Gastrocnemius medialis (tissue), 4 donors: ENCODE measurements at regions not wholly inside any gene's neighbourhood (a gene's known extent, or its start where the extent isn't known, plus 50 kb on each side); places are given as distances from the start of the nearest gene placed in this dataset.
"Not testable (repeated sequence)": the region's sequence is repeated elsewhere in the genome, so short reads cannot be mapped to it uniquely, and the experiment has no call there.

Experiments
- ATAC-seq, 2 donors: fragments of 150-250 bp; one replicate each; pipeline ENCODE4 v1.9.1; 2016
- DNase-seq, 2 donors: peaks; one replicate each; pipeline ENCODE4 v3.0.0-alpha.2; 2019
- H3K27ac ChIP-seq, 4 donors: fragments of 200-600 bp; sonication (generic); 1 replicate in 1 of 4; 2 replicates in 3 of 4; pipeline ENCODE4 v1.5.1; 2016 to 2018; ENCODE audit warnings: mild to moderate bottlenecking in 2 of 4, moderate library complexity in 1 of 4
- H3K27me3 ChIP-seq, 3 donors: fragments of 200-600 bp; sonication (generic) in 2 of 3; 1 replicate in 1 of 3; 2 replicates in 2 of 3; pipeline versions ENCODE4 v1.5.1 to v1.6.0; 2016 to 2019; ENCODE audit warnings: mild to moderate bottlenecking in 1 of 3, moderate library complexity in 1 of 3
- H3K36me3 ChIP-seq, 2 donors: fragments of 200-600 bp; sonication (generic) in 1 of 2; one replicate each; pipeline ENCODE4 v1.5.1; 2017 to 2018
- H3K4me1 ChIP-seq, 2 donors: fragments of 200-600 bp; sonication (generic) in 1 of 2; one replicate each; pipeline ENCODE4 v1.5.1; 2016 to 2017; ENCODE audit warnings: mild to moderate bottlenecking in 2 of 2
- H3K4me3 ChIP-seq, 4 donors: fragments of 200-600 bp; sonication (generic) in 3 of 4; 1 replicate in 1 of 4; 2 replicates in 3 of 4; pipeline ENCODE4 v1.5.1; 2016 to 2019; ENCODE audit warnings: mild to moderate bottlenecking in 2 of 4
- H3K9me3 ChIP-seq, 3 donors: fragments of 200-600 bp; sonication (generic) in 2 of 3; 1 replicate in 1 of 3; 2 replicates in 2 of 3; pipeline ENCODE4 v1.5.1; 2016 to 2019
- POLR2A ChIP-seq, 2 donors: fragments of 450-650 bp; IDR thresholded peaks; one replicate each; pipeline ENCODE4 v1.6.1; 2017; ENCODE audit warnings: antibody characterized with exemption in 2 of 2, mild to moderate bottlenecking in 2 of 2, moderate library complexity in 2 of 2
- in situ Hi-C, 4 donors: fragments of 200-750 bp; cut with MboI; loops; one replicate each; pipeline versions ENCODE4 v1.15.0 to v1.8.0; 2017; ENCODE audit warnings: low sequenced_read_pairs in 4 of 4
- intact Hi-C: fragments of 100-400 bp; cut with DNase I; formaldehyde crosslinking; loops from one replicate; pipeline ENCODE4 v1.15.1; 2023; ENCODE audit warnings: low total_unique reads
- TF ChIP-seq, protein P1 (sequence below), 5 experiments: fragments of 450-650 bp in 3 of 5; fragments of 200-600 bp in 2 of 5; sonication (generic) in 2 of 5; IDR thresholded peaks in 4 of 5; conservative IDR thresholded peaks in 1 of 5; 1 replicate in 4 of 5; 2 replicates in 1 of 5; pipeline ENCODE4 v1.5.1; 2016 to 2019; ENCODE audit warnings: antibody characterized with exemption in 5 of 5, mild to moderate bottlenecking in 3 of 5, moderate library complexity in 3 of 5

DNA sequence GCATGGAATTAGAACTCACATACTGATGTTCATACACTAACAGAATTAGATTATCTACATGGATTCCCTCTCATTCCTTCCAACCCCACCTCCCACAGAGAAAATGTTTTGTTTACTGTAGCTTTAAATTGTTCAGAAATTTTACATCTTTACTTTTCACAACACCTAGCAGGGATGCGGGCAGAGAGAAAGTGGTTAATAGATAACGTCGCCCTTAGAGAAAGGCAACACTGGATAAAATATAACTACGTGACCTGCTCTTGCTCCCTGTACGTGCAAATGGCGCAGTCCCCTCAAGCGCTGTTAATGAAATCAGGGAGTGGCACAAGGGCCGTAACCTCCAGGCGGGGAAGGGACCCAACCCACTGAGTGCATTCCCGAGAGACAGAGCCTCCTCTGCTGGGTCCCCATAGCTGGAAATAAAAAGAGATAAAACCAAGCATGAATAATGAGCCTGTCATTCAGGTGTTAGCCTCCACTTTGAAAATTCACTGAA is 125.3 kb upstream of the DAPK1 start:
- no peak for TF ChIP-seq POLR2A (IDR thresholded peaks at IDR 0.05)
- TF ChIP-seq, protein P1, sequence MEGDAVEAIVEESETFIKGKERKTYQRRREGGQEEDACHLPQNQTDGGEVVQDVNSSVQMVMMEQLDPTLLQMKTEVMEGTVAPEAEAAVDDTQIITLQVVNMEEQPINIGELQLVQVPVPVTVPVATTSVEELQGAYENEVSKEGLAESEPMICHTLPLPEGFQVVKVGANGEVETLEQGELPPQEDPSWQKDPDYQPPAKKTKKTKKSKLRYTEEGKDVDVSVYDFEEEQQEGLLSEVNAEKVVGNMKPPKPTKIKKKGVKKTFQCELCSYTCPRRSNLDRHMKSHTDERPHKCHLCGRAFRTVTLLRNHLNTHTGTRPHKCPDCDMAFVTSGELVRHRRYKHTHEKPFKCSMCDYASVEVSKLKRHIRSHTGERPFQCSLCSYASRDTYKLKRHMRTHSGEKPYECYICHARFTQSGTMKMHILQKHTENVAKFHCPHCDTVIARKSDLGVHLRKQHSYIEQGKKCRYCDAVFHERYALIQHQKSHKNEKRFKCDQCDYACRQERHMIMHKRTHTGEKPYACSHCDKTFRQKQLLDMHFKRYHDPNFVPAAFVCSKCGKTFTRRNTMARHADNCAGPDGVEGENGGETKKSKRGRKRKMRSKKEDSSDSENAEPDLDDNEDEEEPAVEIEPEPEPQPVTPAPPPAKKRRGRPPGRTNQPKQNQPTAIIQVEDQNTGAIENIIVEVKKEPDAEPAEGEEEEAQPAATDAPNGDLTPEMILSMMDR (IDR thresholded peaks at IDR 0.05 in 4 of 5, conservative IDR thresholded peaks at IDR 0.05 in 1 of 5) = no peak
- Histone ChIP-seq H3K27me3 (no peaks in the 10 kb centered on the region), H3K4me3 (no peak overlapping the region), H3K36me3 (no peaks in the 10 kb centered on the region), H3K4me1 (no peaks in the 10 kb centered on the region), H3K9me3 (no peaks in the 10 kb centered on the region), H3K27ac (no peak overlapping the region)
- in situ Hi-C loops = no loop called here
- intact Hi-C loops = no loop called here
- ATAC-seq (no peak), DNase-seq (no peak)

DNA sequence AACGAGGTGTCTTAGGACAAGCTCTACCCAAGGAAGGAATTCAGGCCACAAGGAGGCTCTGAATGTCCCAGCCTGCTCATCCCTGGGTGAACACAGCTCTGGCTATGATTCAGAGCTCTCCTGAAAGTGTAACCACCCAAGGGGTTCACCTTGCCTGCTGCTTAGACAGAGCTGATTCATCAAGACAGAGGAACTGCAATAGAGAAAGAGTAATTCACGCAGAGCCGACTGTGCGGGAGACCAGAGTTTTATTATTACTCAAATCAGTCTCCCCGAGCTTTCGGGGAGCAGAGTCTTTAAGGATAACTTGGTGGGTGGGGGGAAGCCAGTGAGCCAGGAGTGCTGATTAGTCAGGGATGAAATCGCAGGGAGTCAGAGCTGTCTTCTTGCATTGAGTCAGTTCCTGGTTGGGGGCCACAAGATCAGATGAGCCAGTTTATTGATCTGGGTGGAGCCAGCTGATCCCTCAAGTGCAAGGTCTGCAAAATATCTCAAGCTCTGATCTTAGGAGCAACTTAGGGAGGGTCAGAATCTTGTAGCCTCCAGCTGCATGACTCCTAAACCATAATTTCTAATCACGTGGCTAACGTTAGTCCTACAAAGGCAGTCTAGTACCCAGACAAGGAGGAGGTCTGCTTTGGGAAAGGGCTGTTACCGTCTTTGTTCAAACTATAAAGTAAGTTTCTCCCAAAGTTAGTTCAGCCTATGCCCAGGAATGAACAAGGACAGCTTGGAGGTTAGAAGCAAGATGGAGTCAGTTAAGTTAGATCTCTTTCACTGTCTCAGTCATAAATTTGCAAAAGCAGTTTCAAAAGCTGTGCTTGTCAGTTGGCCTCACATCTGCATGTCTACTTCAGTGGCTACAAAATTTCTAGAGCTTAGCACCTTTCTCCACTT is 123.4 kb upstream of the DAPK1 start:
- H3K27ac ChIP-seq, H3K9me3 ChIP-seq, intact Hi-C loops, ATAC-seq, H3K4me3 ChIP-seq, H3K4me1 ChIP-seq, H3K36me3 ChIP-seq, DNase-seq, H3K27me3 ChIP-seq, in situ Hi-C loops: not testable (repeated sequence)

DNA sequence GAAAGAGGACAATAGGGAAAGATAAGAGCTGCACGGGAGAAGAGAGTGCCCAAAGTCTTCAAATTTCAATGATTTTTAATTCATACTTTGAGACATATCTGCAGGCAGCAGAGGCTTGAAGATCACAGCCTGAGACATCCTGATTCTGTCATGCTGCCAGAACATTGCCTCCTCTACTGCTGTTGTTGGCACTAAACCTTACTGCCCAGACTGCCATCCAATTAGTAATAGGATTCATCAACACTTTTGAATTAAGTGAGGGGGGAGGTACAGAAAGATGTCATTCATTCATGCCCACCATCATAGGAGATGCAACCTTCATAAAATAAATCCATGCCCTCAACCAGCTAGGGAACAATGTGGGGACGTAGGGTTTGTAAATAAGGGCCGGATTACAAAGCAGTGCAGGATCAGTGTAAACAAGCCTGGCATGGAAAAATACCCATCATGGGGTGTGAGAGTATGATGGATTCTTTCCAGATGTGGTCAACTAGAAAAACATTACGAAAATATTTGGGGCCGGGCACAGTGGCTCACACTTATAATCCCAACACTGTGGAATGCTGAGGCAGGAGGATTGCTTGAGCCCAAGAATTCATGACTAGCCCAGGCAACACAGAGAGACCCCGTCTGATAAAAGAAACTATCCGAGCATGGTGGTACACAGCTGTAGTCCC is 122.1 kb upstream of the DAPK1 start:
- no peaks in the 10 kb centered on the region for H3K27me3 ChIP-seq
- H3K4me1 ChIP-seq = no peaks in the 10 kb centered on the region
- no peaks in the 10 kb centered on the region for H3K9me3 ChIP-seq
- in situ Hi-C loops (no loop called here), intact Hi-C loops (no loop called here)
- no peak overlapping the region for H3K4me3 ChIP-seq
- TF ChIP-seq, protein P1 (IDR thresholded peaks at IDR 0.05 in 4 of 5, conservative IDR thresholded peaks at IDR 0.05 in 1 of 5) = no peak
- no peak for TF ChIP-seq POLR2A (IDR thresholded peaks at IDR 0.05)
- ATAC-seq (no peak), DNase-seq (no peak)
- no peak overlapping the region for H3K27ac ChIP-seq
- H3K36me3 ChIP-seq = no peaks in the 10 kb centered on the region

DNA sequence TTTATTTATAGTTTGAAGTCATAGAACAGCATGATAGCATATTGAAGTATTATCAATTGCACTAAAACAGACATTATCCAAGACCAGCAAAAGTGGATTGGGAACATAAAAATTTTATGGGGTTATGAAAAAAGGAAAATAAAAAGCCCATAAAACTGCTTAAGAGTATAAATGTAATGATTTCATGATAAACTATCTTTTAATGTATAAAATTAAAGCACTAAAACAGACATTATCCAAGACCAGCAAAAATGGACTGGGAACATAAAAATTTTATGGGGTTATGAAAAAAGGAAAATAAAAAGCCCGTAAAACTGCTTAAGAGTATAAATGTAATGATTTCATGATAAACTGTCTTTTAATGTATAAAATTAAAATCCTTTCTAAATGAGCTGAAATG is 119.0 kb upstream of the DAPK1 start:
- TF ChIP-seq, protein P1 (IDR thresholded peaks at IDR 0.05 in 4 of 5, conservative IDR thresholded peaks at IDR 0.05 in 1 of 5) = no peak
- no peak for TF ChIP-seq POLR2A (IDR thresholded peaks at IDR 0.05)
- no peak overlapping the region for H3K4me3 ChIP-seq
- H3K36me3 ChIP-seq = no peaks in the 10 kb centered on the region
- no peak for DNase-seq
- no peaks in the 10 kb centered on the region for H3K27me3 ChIP-seq
- no peaks in the 10 kb centered on the region for H3K9me3 ChIP-seq
- no peaks in the 10 kb centered on the region for H3K4me1 ChIP-seq
- H3K27ac ChIP-seq = no peak overlapping the region
- ATAC-seq = no peak
- in situ Hi-C loops (no loop called here), intact Hi-C loops (no loop called here)

DNA sequence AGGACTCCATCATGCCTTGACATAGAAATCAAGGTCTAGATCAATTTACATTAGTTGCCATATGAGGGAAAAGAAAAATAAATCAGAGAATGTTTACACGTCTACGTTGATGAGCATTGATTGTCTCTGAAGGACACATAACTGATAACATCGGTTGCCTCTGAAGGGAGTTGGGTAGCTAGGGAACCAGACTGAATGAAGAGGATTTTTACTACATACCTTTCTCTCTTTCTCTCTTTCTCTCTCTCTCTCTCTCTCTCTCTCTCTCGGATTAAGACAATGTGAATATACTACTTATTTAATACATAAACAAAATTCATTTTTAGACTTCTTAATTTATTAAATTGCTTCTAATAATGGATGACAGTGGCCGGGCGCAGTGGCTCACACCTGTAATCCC is 118.4 kb upstream of the DAPK1 start:
- no peak for ATAC-seq
- Histone ChIP-seq H3K27me3 (no peaks in the 10 kb centered on the region), H3K27ac (no peak overlapping the region), H3K36me3 (no peaks in the 10 kb centered on the region), H3K4me1 (no peaks in the 10 kb centered on the region), H3K9me3 (no peaks in the 10 kb centered on the region), H3K4me3 (no peak overlapping the region)
- in situ Hi-C loops = no loop called here
- intact Hi-C loops = no loop called here
- TF ChIP-seq, protein P1 (IDR thresholded peaks at IDR 0.05 in 4 of 5, conservative IDR thresholded peaks at IDR 0.05 in 1 of 5) = no peak
- TF ChIP-seq POLR2A (IDR thresholded peaks at IDR 0.05) = no peak
- no peak for DNase-seq
